ENCODE measurements at regions not wholly inside any gene's neighbourhood (a gene's known extent, or its start where the extent isn't known, plus 50 kb on each side); places are given as distances from the start of the nearest gene placed in this dataset.
A peak's percentile ranks its signal among the peaks of the same experiment; 100 is the strongest.

GRCh38 chr5:99005506-99005905 lies 76.7 kb upstream of the CHD1 start:
- Mint-ChIP-seq H3K4me3 (no peak overlapping the region), H3K36me3 (ENCODE audit: low read depth) (no peaks in the 10 kb centered on the region), H3K27ac (no peak overlapping the region), H3K9me3 (peaks cover 5% of the 10 kb centered on the region), H3K4me1 (ENCODE audit: low read depth) (peaks cover 21% of the 10 kb centered on the region), H3K27me3 (no peaks in the 10 kb centered on the region)
- DNase-seq (no peak), ATAC-seq (no peak)
- no peak for TF ChIP-seq CTCF (IDR thresholded peaks at IDR 0.05)
- CTCF ChIA-PET, result interaction anchor here (0.9 kb wide), 1 partner anchor 100 kb away, joined by 3 read pairs; no protein-coding TSS in a partner anchor
- POLR2A ChIA-PET, result no interaction called here
- intact Hi-C loops (cut with micrococcal nuclease), result no loop called here

- Mint-ChIP-seq H3K27me3 (no peaks in the 10 kb centered on the region), H3K27ac (no peak overlapping the region), H3K4me3 (no peak overlapping the region), H3K9me3 (peaks cover 5% of the 10 kb centered on the region), H3K4me1 (ENCODE audit: low read depth) (peaks cover 21% of the 10 kb centered on the region), H3K36me3 (ENCODE audit: low read depth) (no peaks in the 10 kb centered on the region)
- ChIA-PET CTCF (interaction anchor here (0.8 to 1.3 kb wide), 4 partner anchors 28 to 97 kb away, joined by 3 to 4 read pairs (median 3); no protein-coding TSS in a partner anchor), POLR2A (interaction anchor here (1.0 kb wide), 2 partner anchors 22 to 27 kb away, joined by 3 to 4 read pairs; no protein-coding TSS in a partner anchor)
- peak; percentile 99 for ATAC-seq
- TF ChIP-seq CTCF (IDR thresholded peaks at IDR 0.05), result no peak
- intact Hi-C loops (cut with micrococcal nuclease), result no loop called here
- DNase-seq, result peak; percentile 45
These were observed 76.2 kb upstream of the CHD1 start for GRCh38 chr5:99004960-99005359.

- no peak overlapping the region for H3K27ac Mint-ChIP-seq
- ChIA-PET CTCF (no interaction called here), POLR2A (no interaction called here)
- no peaks in the 10 kb centered on the region for H3K36me3 Mint-ChIP-seq (ENCODE audit: low read depth)
- DNase-seq (no peak), ATAC-seq (no peak)
- H3K9me3 Mint-ChIP-seq, result peaks cover 5% of the 10 kb centered on the region
- no peak for TF ChIP-seq CTCF (IDR thresholded peaks at IDR 0.05)
- no peaks in the 10 kb centered on the region for H3K27me3 Mint-ChIP-seq
- intact Hi-C loops (cut with micrococcal nuclease), result no loop called here
- H3K4me1 Mint-ChIP-seq (ENCODE audit: low read depth), result peaks cover 21% of the 10 kb centered on the region
- no peak overlapping the region for H3K4me3 Mint-ChIP-seq
These were observed 72.1 kb upstream of the CHD1 start for GRCh38 chr5:99000876-99001275.

- Mint-ChIP-seq H3K4me1 (ENCODE audit: low read depth) (peaks cover 16% of the 10 kb centered on the region), H3K27ac (no peak overlapping the region), H3K9me3 (peaks cover 5% of the 10 kb centered on the region), H3K36me3 (ENCODE audit: low read depth) (no peaks in the 10 kb centered on the region), H3K27me3 (no peaks in the 10 kb centered on the region), H3K4me3 (no peak overlapping the region)
- CTCF ChIA-PET, result no interaction called here
- POLR2A ChIA-PET, result no interaction called here
- ATAC-seq, result no peak
- no peak for DNase-seq
- TF ChIP-seq CTCF (IDR thresholded peaks at IDR 0.05), result no peak
- intact Hi-C loops (cut with micrococcal nuclease), result no loop called here
These were observed 71.4 kb upstream of the CHD1 start for GRCh38 chr5:99000221-99000620.

- DNase-seq (no peak), ATAC-seq (no peak)
- Mint-ChIP-seq H3K9me3 (peaks cover 5% of the 10 kb centered on the region), H3K36me3 (ENCODE audit: low read depth) (no peaks in the 10 kb centered on the region), H3K27ac (no peak overlapping the region), H3K4me1 (ENCODE audit: low read depth) (peaks cover 10% of the 10 kb centered on the region), H3K4me3 (no peak overlapping the region), H3K27me3 (no peaks in the 10 kb centered on the region)
- intact Hi-C loops (cut with micrococcal nuclease), result no loop called here
- TF ChIP-seq CTCF (IDR thresholded peaks at IDR 0.05), result no peak
- CTCF ChIA-PET, result no interaction called here
- POLR2A ChIA-PET, result no interaction called here
These were observed 70.8 kb upstream of the CHD1 start for GRCh38 chr5:98999631-99000030.

Measured in activated CD8-positive, alpha-beta T cell treated with anti-CD3 and anti-CD28 coated beads for 36 hours (primary cell).